ENCODE measurements at regions not wholly inside any gene's neighbourhood (a gene's known extent, or its start where the extent isn't known, plus 50 kb on each side); places are given as distances from the start of the nearest gene placed in this dataset.

GRCh38 chr13:42398533-42398932 lies 126.6 kb downstream of the AKAP11 start:
- TF ChIP-seq CTCF (IDR thresholded peaks at IDR 0.05; ENCODE audit: poor library complexity, severe bottlenecking) (no peak), EZH2 (IDR thresholded peaks at IDR 0.05; ENCODE audit: borderline replicate concordance, insufficient read depth, low read length, poor library complexity, severe bottlenecking) (no peak), EP300 (conservative IDR thresholded peaks at IDR 0.05; ENCODE audit: poor library complexity, severe bottlenecking) (no peak), TAF1 (IDR thresholded peaks at IDR 0.05; ENCODE audit: low read depth) (no peak), POLR2AphosphoS5 (IDR thresholded peaks at IDR 0.05) (no peak), REST (IDR thresholded peaks at IDR 0.05; ENCODE audit: borderline replicate concordance) (no peak), SMC3 (conservative IDR thresholded peaks at IDR 0.05; ENCODE audit: poor library complexity) (no peak), MXI1 (conservative IDR thresholded peaks at IDR 0.05; ENCODE audit: poor library complexity, severe bottlenecking) (no peak)

Data from neural cell (in vitro differentiated cells).